ENCODE measurements at regions not wholly inside any gene's neighbourhood (a gene's known extent, or its start where the extent isn't known, plus 50 kb on each side); places are given as distances from the start of the nearest gene placed in this dataset.

DNA sequence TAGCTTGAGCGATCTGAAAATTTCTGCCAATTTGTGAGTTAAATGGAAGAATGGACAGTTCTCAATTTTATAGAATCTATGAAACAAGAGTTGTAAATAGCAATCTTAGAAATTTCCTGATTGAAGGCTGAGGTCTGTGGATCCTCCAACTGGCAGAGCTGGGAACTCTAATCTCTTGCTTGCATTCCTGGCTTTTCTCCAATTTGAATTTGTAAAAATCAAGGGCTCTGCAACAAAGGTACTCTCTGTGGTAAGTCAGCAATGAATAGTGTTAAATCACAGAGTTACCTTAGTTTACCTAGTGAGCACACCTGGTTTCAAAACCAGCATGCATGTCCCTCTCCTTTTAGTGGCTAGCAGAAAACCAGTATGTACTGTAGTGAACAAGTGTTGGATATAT, 1070.5 kb downstream of the TDRD15 start:
- TF ChIP-seq CTCF (IDR thresholded peaks at IDR 0.05; ENCODE audit: insufficient read depth, low read length, poor library complexity, severe bottlenecking) = no peak
- TF ChIP-seq EZH2phosphoT487 (conservative IDR thresholded peaks at IDR 0.05; ENCODE audit: low read length) = no peak

DNA sequence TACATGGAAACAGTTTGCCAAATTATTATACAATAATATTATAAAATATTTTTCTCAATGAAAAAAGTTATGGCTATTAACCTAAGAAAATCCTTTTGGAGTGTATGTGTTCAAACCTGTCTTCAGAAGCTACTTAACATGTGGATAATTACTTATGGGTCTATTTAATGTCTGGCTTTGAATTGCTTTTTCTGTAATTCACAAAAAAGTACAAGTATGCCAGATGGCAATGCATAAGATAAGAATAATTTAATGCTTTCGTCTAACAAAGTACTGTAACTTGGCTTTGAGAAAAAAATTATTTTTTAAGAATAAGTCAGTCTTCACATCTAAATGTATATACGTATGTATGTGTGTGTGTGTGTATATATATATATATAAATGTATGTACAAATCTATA, 1073.0 kb downstream of the TDRD15 start:
- no peak for TF ChIP-seq EZH2phosphoT487 (conservative IDR thresholded peaks at IDR 0.05; ENCODE audit: low read length)
- TF ChIP-seq CTCF (IDR thresholded peaks at IDR 0.05; ENCODE audit: insufficient read depth, low read length, poor library complexity, severe bottlenecking) = no peak
- Histone ChIP-seq H3K27ac (ENCODE audit: low read depth, low read length) (no peak overlapping the region), H3K36me3 (ENCODE audit: low read length) (no peaks in the 10 kb centered on the region), H3K4me3 (ENCODE audit: insufficient read depth, low read length, poor library complexity, severe bottlenecking) (no peak overlapping the region), H3K27me3 (ENCODE audit: low read length) (no peaks in the 10 kb centered on the region), H2AFZ (ENCODE audit: low read depth, low read length, severe bottlenecking) (no peak overlapping the region), H3F3A (ENCODE audit: insufficient read depth) (no peaks in the 10 kb centered on the region), H4K20me1 (ENCODE audit: low read depth, low read length) (no peaks in the 10 kb centered on the region), H3K9ac (ENCODE audit: low read length) (no peak overlapping the region), H3K4me2 (ENCODE audit: low read depth, low read length, poor library complexity, severe bottlenecking) (no peak overlapping the region), H3K79me2 (ENCODE audit: insufficient read depth, low read length) (no peaks in the 10 kb centered on the region), H3K9me2 (replicated peaks; ENCODE audit: insufficient read depth, low read length) (no peaks in the 10 kb centered on the region), H3K9me3 (ENCODE audit: insufficient read depth, low read length) (no peaks in the 10 kb centered on the region)

More for the DNA sequence above, 1070.5 kb downstream of the TDRD15 start:
- Histone ChIP-seq H3K4me3 (ENCODE audit: insufficient read depth, low read length, poor library complexity, severe bottlenecking) (no peak overlapping the region), H3K79me2 (ENCODE audit: insufficient read depth, low read length) (no peaks in the 10 kb centered on the region), H3K4me2 (ENCODE audit: low read depth, low read length, poor library complexity, severe bottlenecking) (no peak overlapping the region), H3K36me3 (ENCODE audit: low read length) (no peaks in the 10 kb centered on the region), H3K9me2 (replicated peaks; ENCODE audit: insufficient read depth, low read length) (no peaks in the 10 kb centered on the region), H3K27ac (ENCODE audit: low read depth, low read length) (no peak overlapping the region), H2AFZ (ENCODE audit: low read depth, low read length, severe bottlenecking) (no peak overlapping the region), H3F3A (ENCODE audit: insufficient read depth) (no peaks in the 10 kb centered on the region), H3K9ac (ENCODE audit: low read length) (no peak overlapping the region), H3K9me3 (ENCODE audit: insufficient read depth, low read length) (no peaks in the 10 kb centered on the region), H4K20me1 (ENCODE audit: low read depth, low read length) (no peaks in the 10 kb centered on the region), H3K27me3 (ENCODE audit: low read length) (no peaks in the 10 kb centered on the region)

DNA sequence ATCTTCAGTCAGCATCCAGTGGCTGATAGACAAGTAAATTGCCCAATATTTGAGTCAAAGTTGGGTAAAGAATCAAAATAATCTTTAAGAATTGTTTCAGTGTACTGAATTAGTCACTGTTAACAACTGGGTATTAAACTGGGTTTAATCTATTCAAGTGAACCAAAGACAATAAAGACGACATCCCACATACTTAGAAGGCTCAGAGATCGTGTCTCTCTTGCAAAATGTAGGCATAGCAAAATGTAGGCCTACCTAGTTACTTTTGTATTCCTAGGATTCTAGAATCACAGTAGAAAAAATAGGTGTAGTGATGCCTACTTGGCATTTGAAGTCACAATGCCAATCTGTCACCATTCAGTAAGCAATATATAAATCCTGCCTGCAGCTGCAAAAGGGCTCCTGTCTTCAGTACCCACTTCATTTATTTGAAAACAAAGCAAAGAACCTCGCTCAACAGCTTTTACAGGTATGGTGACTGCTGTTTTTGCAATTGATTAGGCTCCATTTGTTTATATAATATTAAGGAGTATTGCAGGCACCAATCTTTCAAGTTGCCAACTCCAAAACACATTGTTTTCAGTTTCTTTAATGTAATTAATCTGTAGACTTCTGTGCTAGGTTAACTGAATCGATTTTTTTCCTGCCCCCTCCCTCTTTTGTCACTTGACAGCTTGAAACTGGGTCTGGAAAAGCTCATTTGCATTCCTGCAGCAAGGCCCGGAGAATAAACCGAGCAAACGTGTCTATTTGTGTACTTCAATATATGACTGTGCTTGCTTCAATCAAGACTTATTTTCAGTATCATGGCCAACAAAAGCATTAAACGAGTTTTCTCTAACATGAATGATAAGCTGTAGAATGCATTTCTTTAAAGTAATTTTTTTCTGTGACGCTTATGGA, 1074.9 kb downstream of the TDRD15 start:
- no peak for TF ChIP-seq CTCF (IDR thresholded peaks at IDR 0.05; ENCODE audit: insufficient read depth, low read length, poor library complexity, severe bottlenecking)
- Histone ChIP-seq H3K9ac (ENCODE audit: low read length) (no peak overlapping the region), H3K4me3 (ENCODE audit: insufficient read depth, low read length, poor library complexity, severe bottlenecking) (no peak overlapping the region), H3K27ac (ENCODE audit: low read depth, low read length) (no peak overlapping the region), H3K36me3 (ENCODE audit: low read length) (no peaks in the 10 kb centered on the region), H3K9me3 (ENCODE audit: insufficient read depth, low read length) (no peaks in the 10 kb centered on the region), H3F3A (ENCODE audit: insufficient read depth) (no peaks in the 10 kb centered on the region), H3K4me2 (ENCODE audit: low read depth, low read length, poor library complexity, severe bottlenecking) (no peak overlapping the region), H3K27me3 (ENCODE audit: low read length) (no peaks in the 10 kb centered on the region), H4K20me1 (ENCODE audit: low read depth, low read length) (no peaks in the 10 kb centered on the region), H3K79me2 (ENCODE audit: insufficient read depth, low read length) (no peaks in the 10 kb centered on the region), H3K9me2 (replicated peaks; ENCODE audit: insufficient read depth, low read length) (no peaks in the 10 kb centered on the region), H2AFZ (ENCODE audit: low read depth, low read length, severe bottlenecking) (no peak overlapping the region)
